ENCODE measurements at regions not wholly inside any gene's neighbourhood (a gene's known extent, or its start where the extent isn't known, plus 50 kb on each side); places are given as distances from the start of the nearest gene placed in this dataset.

- ATAC-seq = no peak
- no peaks in the 10 kb centered on the region for H3K27me3 ChIP-seq
- no peak for TF ChIP-seq EP300 (IDR thresholded peaks at IDR 0.05)
- no peak for TF ChIP-seq POLR2A (IDR thresholded peaks at IDR 0.05)
- no peak for TF ChIP-seq CTCF (IDR thresholded peaks at IDR 0.05)
- no peak for TF ChIP-seq POLR2AphosphoS5 (IDR thresholded peaks at IDR 0.05)
These were observed 526.7 kb upstream of the ADAMTS5 start for GRCh38 chr21:27493542-27493941.

GRCh38 chr21:27487676-27488075, 520.8 kb upstream of the ADAMTS5 start:
- 77 to 83% methylated on average over 3 of the region's 3 CpGs for WGBS, 2 donors (ENCODE audit: low coverage in 1 of 2)
- Histone ChIP-seq H3K4me3 (no peak overlapping the region), H3K36me3 (no peaks in the 10 kb centered on the region), H3K27ac (no peak overlapping the region), H3K4me1 (no peaks in the 10 kb centered on the region), H3K9me3 (no peaks in the 10 kb centered on the region), H3K27me3 (no peaks in the 10 kb centered on the region)
- no peak for TF ChIP-seq EP300 (IDR thresholded peaks at IDR 0.05)
- no peak for ATAC-seq

More at GRCh38 chr21:27493542-27493941, 526.7 kb upstream of the ADAMTS5 start:
- Histone ChIP-seq H3K4me1 (no peaks in the 10 kb centered on the region), H3K4me3 (no peak overlapping the region), H3K27ac (no peak overlapping the region), H3K36me3 (no peaks in the 10 kb centered on the region), H3K9me3 (no peaks in the 10 kb centered on the region)

- ATAC-seq = no peak
- H3K36me3 ChIP-seq = no peaks in the 10 kb centered on the region
- no peak overlapping the region for H3K27ac ChIP-seq
- WGBS, 2 donors (ENCODE audit: low coverage in 1 of 2) = 75 to 85% methylated on average over 2 of the region's 2 CpGs
- no peaks in the 10 kb centered on the region for H3K9me3 ChIP-seq
- no peaks in the 10 kb centered on the region for H3K27me3 ChIP-seq
- H3K4me1 ChIP-seq = no peaks in the 10 kb centered on the region
- no peak for TF ChIP-seq POLR2A (IDR thresholded peaks at IDR 0.05)
- no peak for TF ChIP-seq EP300 (IDR thresholded peaks at IDR 0.05)
- no peak for TF ChIP-seq POLR2AphosphoS5 (IDR thresholded peaks at IDR 0.05)
- TF ChIP-seq CTCF (IDR thresholded peaks at IDR 0.05) = no peak
- no peak overlapping the region for H3K4me3 ChIP-seq
These were observed 514.0 kb upstream of the ADAMTS5 start for GRCh38 chr21:27480841-27481261.

GRCh38 chr21:27477296-27477695, 510.4 kb upstream of the ADAMTS5 start:
- H3K27me3 ChIP-seq = no peaks in the 10 kb centered on the region
- peaks cover 0 to 4% (median 0%) of the 10 kb centered on the region in 3 donors for H3K4me1 ChIP-seq
- no peak for ATAC-seq
- no peak overlapping the region for H3K4me3 ChIP-seq
- no peaks in the 10 kb centered on the region for H3K36me3 ChIP-seq
- TF ChIP-seq POLR2AphosphoS5 (IDR thresholded peaks at IDR 0.05) = no peak
- TF ChIP-seq POLR2A (IDR thresholded peaks at IDR 0.05) = no peak
- TF ChIP-seq EP300 (IDR thresholded peaks at IDR 0.05) = no peak
- TF ChIP-seq CTCF (IDR thresholded peaks at IDR 0.05) = no peak
- no peaks in the 10 kb centered on the region for H3K9me3 ChIP-seq
- WGBS, 2 donors (ENCODE audit: low coverage in 1 of 2) = 51 to 62% methylated on average over 2 of the region's 2 CpGs
- H3K27ac ChIP-seq = no peak overlapping the region

- H3K36me3 ChIP-seq = no peaks in the 10 kb centered on the region
- no peaks in the 10 kb centered on the region for H3K27me3 ChIP-seq
- no peak for ATAC-seq
- H3K27ac ChIP-seq = no peak overlapping the region
- 0% methylated on average over 1 of the region's 1 CpG for WGBS, 2 donors (ENCODE audit: low coverage in 1 of 2)
- H3K4me3 ChIP-seq = no peak overlapping the region
- TF ChIP-seq CTCF (IDR thresholded peaks at IDR 0.05) (peak; percentile 15 to 66 (median 54)), POLR2A (IDR thresholded peaks at IDR 0.05) (no peak), POLR2AphosphoS5 (IDR thresholded peaks at IDR 0.05) (no peak), EP300 (IDR thresholded peaks at IDR 0.05) (no peak)
- peaks cover 0 to 4% (median 0%) of the 10 kb centered on the region in 3 donors for H3K4me1 ChIP-seq
- no peaks in the 10 kb centered on the region for H3K9me3 ChIP-seq
These were observed 509.8 kb upstream of the ADAMTS5 start for GRCh38 chr21:27476696-27477095.
